ENCODE measurements at regions not wholly inside any gene's neighbourhood (a gene's known extent, or its start where the extent isn't known, plus 50 kb on each side); places are given as distances from the start of the nearest gene placed in this dataset.

DNA sequence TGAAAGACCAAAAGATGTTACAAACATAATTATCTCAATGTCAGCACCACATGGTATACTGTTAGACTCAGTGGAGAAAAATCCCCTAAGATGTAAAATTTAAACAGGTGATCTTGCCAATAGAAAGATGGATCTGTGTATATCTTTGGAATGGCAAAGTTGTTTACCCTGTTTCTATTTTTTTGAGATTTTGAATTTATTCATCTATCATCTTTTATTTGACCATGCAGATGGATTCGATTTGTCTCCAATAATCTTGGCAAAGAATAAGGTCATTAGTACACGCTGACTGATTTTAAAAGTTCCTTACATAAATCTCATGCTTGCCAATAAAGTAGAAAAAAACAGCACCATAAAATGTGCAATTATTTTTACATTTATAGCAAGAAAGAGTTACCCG is 459.3 kb downstream of the MBD2 start:
- H4K20me1 ChIP-seq (ENCODE audit: insufficient read depth, low read length): no peaks in the 10 kb centered on the region
- no peak overlapping the region for H2AFZ ChIP-seq (ENCODE audit: low read depth, low read length)
- H3K27me3 ChIP-seq (ENCODE audit: low read depth, low read length): no peaks in the 10 kb centered on the region
- H3K4me3 ChIP-seq (ENCODE audit: low read length): no peak overlapping the region
- no peak overlapping the region for H3K9ac ChIP-seq (ENCODE audit: low read length)
- H3K4me1 ChIP-seq (ENCODE audit: low read length): no peaks in the 10 kb centered on the region
- peaks cover 6% of the 10 kb centered on the region; the same call in 1 of the 2 replicates for H3K9me3 ChIP-seq (ENCODE audit: insufficient read depth, low read length)
- no peaks in the 10 kb centered on the region for H3K79me2 ChIP-seq (ENCODE audit: low read length)
- H3K27ac ChIP-seq (ENCODE audit: low read length): no peak overlapping the region
- no peak overlapping the region for H3K4me2 ChIP-seq (ENCODE audit: low read length)
- TF ChIP-seq EZH2phosphoT487 (IDR thresholded peaks at IDR 0.05; ENCODE audit: low read depth) (no peak), CTCF (IDR thresholded peaks at IDR 0.05; ENCODE audit: low read depth, low read length) (no peak)
- H3K36me3 ChIP-seq (replicated peaks; ENCODE audit: low read depth, low read length): no peaks in the 10 kb centered on the region

DNA sequence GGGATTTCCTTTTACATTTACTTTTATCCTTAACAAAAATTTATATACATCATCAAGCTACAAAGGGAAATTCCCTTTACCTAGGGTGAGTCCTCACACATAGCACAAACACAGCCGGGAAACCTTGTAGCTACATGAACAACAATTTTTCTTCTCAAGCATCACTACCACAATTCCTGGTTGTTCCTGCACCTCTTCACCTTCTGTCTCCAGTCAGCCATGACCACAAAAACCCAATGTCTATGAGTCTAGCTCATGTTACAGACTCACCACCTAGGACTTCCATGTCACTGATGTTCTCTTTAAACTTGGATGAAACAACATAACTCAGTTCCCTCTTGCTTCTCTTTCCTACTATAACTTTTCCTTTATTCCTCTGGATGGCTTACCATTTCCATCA is 460.4 kb downstream of the MBD2 start:
- H3K27me3 ChIP-seq (ENCODE audit: low read depth, low read length): no peaks in the 10 kb centered on the region

DNA sequence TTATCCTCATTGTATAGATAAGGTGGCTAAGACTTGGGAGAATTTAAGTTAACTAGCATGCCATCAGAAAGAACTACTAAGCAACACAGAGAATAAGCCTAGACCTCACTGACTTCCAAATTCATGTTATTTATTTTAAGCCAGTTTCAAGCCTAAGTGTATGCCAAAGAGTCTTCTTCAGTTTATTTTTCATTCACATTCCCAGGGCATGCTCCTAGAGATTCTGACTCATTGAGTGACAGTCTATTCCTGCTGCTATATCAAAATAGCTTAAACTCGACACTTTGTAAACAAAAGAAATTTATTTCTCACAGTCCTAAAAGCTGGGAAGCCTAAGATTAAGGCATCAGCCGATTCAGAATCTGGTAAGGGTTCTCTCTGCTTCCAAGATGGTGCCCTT is 467.1 kb downstream of the MBD2 start:
- TF ChIP-seq CTCF (IDR thresholded peaks at IDR 0.05; ENCODE audit: low read depth, low read length): no peak
- TF ChIP-seq EZH2phosphoT487 (IDR thresholded peaks at IDR 0.05; ENCODE audit: low read depth): no peak
- Histone ChIP-seq H3K4me2 (ENCODE audit: low read length) (no peak overlapping the region), H3K9me3 (ENCODE audit: insufficient read depth, low read length) (no peaks in the 10 kb centered on the region)

More for the DNA sequence above, 460.4 kb downstream of the MBD2 start:
- H3K9ac ChIP-seq (ENCODE audit: low read length): no peak overlapping the region
- TF ChIP-seq CTCF (IDR thresholded peaks at IDR 0.05; ENCODE audit: low read depth, low read length) (no peak), EZH2phosphoT487 (IDR thresholded peaks at IDR 0.05; ENCODE audit: low read depth) (no peak)
- H3K9me3 ChIP-seq (ENCODE audit: insufficient read depth, low read length): peaks cover 6% of the 10 kb centered on the region; the same call in 1 of the 2 replicates
- H3K36me3 ChIP-seq (replicated peaks; ENCODE audit: low read depth, low read length): no peaks in the 10 kb centered on the region
- no peak overlapping the region for H3K27ac ChIP-seq (ENCODE audit: low read length)
- no peak overlapping the region for H3K4me2 ChIP-seq (ENCODE audit: low read length)
- no peak overlapping the region for H3K4me3 ChIP-seq (ENCODE audit: low read length)
- no peaks in the 10 kb centered on the region for H3K4me1 ChIP-seq (ENCODE audit: low read length)
- H3K79me2 ChIP-seq (ENCODE audit: low read length): no peaks in the 10 kb centered on the region
- H2AFZ ChIP-seq (ENCODE audit: low read depth, low read length): no peak overlapping the region
- H4K20me1 ChIP-seq (ENCODE audit: insufficient read depth, low read length): no peaks in the 10 kb centered on the region

DNA sequence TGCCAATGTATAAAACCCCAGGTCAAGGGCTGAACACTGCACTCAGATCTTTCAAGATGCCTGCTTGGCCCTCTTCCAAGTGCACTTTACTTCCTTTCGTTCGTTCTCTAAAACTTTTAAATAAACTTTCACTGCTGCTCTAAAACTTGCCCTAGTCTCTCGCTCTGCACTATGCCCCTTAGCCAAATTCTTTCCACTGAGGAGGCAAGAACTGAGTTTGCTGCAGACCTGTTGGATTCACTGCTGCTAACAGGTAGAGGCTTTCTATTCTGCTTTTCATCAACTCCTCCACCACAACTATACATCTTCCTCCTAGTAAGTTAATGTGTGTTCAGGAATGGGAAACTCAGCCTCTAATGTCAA is 467.9 kb downstream of the MBD2 start:
- H2AFZ ChIP-seq (ENCODE audit: low read depth, low read length): no peak overlapping the region
- no peaks in the 10 kb centered on the region for H3K9me3 ChIP-seq (ENCODE audit: insufficient read depth, low read length)
- no peaks in the 10 kb centered on the region for H3K79me2 ChIP-seq (ENCODE audit: low read length)
- H3K4me3 ChIP-seq (ENCODE audit: low read length): no peak overlapping the region
- no peak overlapping the region for H3K27ac ChIP-seq (ENCODE audit: low read length)
- H3K4me1 ChIP-seq (ENCODE audit: low read length): no peaks in the 10 kb centered on the region
- H4K20me1 ChIP-seq (ENCODE audit: insufficient read depth, low read length): no peaks in the 10 kb centered on the region
- H3K9ac ChIP-seq (ENCODE audit: low read length): no peak overlapping the region
- H3K36me3 ChIP-seq (replicated peaks; ENCODE audit: low read depth, low read length): no peaks in the 10 kb centered on the region
- no peaks in the 10 kb centered on the region for H3K27me3 ChIP-seq (ENCODE audit: low read depth, low read length)
- TF ChIP-seq EZH2phosphoT487 (IDR thresholded peaks at IDR 0.05; ENCODE audit: low read depth) (no peak), CTCF (IDR thresholded peaks at IDR 0.05; ENCODE audit: low read depth, low read length) (no peak)
- H3K4me2 ChIP-seq (ENCODE audit: low read length): no peak overlapping the region

More for the DNA sequence above, 467.1 kb downstream of the MBD2 start:
- H3K9ac ChIP-seq (ENCODE audit: low read length): no peak overlapping the region
- H4K20me1 ChIP-seq (ENCODE audit: insufficient read depth, low read length): no peaks in the 10 kb centered on the region
- no peaks in the 10 kb centered on the region for H3K79me2 ChIP-seq (ENCODE audit: low read length)
- H3K27ac ChIP-seq (ENCODE audit: low read length): no peak overlapping the region
- H3K27me3 ChIP-seq (ENCODE audit: low read depth, low read length): no peaks in the 10 kb centered on the region
- no peak overlapping the region for H2AFZ ChIP-seq (ENCODE audit: low read depth, low read length)
- H3K4me3 ChIP-seq (ENCODE audit: low read length): no peak overlapping the region
- H3K36me3 ChIP-seq (replicated peaks; ENCODE audit: low read depth, low read length): no peaks in the 10 kb centered on the region
- no peaks in the 10 kb centered on the region for H3K4me1 ChIP-seq (ENCODE audit: low read length)
